NCI-H748 (cell line): ENCODE measurements at regions not wholly inside any gene's neighbourhood (a gene's known extent, or its start where the extent isn't known, plus 50 kb on each side); places are given as distances from the start of the nearest gene placed in this dataset.
"Not testable (repeated sequence)": the region's sequence is repeated elsewhere in the genome, so short reads cannot be mapped to it uniquely, and the experiment has no call there.

Experiments
- DNase-seq: peaks from one replicate; lab custom pipeline; 2025; ENCODE audit not compliant: unreplicated experiment; lab: John Stamatoyannopoulos, UW

DNA sequence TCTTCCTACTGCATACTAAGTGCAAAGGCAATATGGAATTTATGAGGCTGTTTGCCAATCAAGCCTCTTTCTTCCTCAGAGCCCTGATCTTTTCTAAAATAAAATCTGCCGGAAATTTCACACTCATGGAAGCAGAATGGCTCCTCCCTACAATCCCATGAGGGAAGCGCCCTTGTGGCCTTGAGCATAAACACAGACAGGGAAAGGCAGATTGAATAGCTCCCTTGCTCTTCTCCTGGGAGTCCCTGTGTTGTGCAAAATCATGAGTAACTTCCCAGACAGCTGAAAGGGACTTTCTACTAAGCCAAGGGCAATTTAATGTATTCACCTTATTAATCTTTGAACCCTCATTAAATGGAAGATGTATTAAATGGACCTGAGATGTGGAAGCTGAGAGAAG lies 226.1 kb upstream of the PIK3R1 start:
- DNase-seq, result no peak

GRCh38 chr5:67986761-67987160 lies 228.8 kb upstream of the PIK3R1 start:
- no peak for DNase-seq

- DNase-seq, result no peak
Measured at GRCh38 chr5:67985686-67986387, 229.7 kb upstream of the PIK3R1 start.

GRCh38 chr5:67984546-67984945 lies 231.0 kb upstream of the PIK3R1 start:
- DNase-seq, result no peak

DNA sequence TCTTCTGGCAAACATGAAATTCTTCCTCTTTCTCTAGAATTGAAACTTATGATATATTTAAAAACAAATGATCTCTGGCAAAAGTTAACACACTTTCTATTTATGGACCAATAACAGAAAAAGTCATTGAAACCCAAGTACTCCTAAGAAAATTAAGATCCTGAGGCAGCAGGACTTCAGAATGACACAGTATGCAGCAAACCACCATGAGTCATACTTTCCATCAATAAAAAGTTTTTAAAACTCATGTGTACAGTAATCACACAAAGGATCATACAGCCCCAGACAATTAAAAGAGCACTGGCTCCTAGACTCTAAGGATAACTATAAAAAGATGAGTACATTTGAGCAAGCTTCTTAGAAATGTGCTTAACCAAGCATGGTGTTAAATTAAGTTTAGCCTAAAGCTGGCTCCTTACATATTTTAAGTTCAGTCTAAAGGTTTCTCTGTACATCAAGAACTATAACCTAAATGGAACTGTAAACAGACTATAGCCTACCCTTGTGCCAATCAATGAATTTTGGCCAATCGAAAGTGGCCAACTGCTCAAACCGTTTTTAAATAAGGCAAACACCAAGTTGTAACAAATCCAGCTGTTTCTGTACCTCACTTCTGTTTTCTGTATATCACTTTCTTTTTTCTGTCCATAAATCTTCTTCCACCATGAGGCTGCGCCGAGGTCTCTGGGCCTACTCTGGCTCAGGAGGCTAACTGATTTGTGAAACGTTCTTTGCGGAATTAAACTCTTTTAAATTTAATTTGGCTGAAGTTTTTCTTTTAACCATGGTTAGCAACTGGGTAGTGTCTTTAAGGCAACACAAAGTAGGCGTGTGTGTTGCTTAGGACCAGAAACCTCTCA lies 232.1 kb upstream of the PIK3R1 start:
- no peak for DNase-seq

GRCh38 chr5:67982160-67982559 lies 233.4 kb upstream of the PIK3R1 start:
- not testable (repeated sequence) for DNase-seq

DNA sequence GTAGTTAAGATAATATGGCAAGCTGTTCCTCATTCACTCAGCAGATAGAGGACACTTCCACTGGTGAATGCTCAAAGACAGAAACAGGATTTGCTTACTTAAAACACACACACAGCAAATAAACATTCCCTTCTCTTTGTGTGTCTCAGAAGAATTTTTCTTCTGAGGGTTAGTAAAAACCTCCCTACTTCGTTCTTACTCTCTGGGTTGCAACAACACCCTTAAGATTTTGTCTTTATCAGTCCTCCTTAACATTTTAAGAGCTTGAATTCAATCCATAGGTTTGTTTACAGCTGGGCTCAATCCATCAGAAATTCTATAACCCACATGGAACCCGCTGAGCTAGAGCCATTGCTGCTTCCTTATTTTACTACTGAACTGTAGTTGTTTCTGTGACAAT lies 237.4 kb upstream of the PIK3R1 start:
- no peak for DNase-seq

DNA sequence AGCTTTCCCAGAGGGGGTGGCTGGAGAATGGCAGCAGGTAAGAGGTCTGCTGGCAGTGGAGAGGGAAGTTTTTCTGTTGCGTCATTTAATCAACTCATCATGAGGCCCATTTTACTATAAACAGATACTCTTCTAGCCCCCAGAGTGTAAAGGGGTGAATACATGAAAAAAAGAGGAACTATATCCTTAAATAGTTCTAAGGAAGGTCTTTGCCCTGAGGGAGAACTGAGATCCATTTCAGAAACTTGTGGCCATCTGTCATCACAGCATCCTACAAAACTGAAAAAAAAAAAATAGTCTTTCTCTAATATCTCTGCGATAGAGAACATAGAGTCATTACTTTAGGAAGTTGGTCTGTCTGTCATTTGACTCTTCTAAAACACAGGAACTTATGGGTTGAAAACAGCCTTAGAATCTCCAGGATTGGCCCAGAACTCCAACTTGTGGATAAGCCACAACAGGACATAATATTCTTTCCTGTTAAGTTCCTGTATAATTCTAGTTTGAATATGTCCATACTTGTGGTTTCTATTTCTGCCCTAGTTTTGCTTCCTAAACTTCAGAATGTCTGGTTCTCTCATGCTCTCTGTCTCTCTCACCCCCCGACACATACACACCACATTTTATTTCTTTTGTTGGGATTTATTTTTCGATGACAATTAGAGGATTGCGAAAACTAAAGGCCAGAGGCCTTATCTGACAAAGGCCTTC lies 238.5 kb upstream of the PIK3R1 start:
- no peak for DNase-seq

- DNase-seq, result no peak
Measured at GRCh38 chr5:67976181-67976580, 239.4 kb upstream of the PIK3R1 start.

DNA sequence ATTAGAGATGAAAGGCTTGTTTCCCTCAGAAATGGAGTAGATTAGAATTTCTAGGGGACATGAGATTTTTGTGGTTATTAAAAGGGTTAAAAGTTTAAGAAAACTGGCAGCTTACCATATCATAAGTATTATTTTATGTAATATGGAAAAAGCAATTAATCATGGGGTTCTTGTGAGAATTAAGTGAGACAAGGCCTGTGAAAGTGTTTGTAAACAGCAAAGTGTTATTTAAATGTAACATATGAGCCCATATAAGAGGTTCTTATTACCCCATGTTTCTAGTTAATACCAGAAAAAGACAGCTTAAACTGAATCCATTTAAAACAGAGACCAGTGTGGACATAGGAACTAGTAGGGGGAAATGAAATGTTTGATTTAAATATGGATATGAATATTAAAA lies 241.1 kb upstream of the PIK3R1 start:
- no peak for DNase-seq

GRCh38 chr5:67974054-67974453 lies 241.5 kb upstream of the PIK3R1 start:
- no peak for DNase-seq

DNA sequence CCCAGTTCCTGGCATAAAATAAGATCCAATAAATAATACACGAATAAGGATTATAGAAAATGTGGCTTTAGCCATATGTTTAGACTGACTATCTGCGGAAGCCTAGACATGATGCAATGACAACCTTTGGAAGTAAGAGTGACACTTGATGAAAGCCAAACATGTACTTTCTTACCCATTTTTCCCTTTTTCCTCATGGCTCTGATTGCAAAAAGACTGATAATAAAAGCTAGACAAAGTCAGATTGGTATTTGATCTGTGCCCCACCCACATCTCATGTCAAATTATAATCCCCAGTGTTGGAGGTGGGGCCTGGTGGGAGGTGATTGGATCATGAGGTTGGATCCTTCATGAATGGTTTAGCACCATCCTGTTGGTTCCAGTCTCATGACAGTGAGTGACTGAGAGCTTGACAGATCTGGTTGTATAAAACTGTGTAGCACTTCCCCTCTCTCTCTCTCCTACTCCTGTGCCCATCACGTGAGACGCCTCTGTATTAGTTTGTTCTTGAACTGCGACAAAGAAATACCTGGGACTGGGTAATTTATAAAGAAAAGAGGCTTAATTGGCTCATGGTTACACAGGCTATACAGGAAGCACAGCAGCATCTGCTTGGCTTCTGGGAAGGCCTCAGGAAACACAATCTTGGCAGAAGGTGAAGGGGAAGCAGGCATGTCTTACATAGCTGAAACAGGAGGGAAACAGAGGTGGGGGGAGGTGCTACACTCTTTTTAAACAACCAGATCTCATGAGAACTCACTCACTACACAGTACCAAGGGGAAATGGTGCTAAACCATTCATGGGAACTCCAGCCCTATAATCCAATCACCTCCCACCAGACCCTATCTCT lies 243.4 kb upstream of the PIK3R1 start:
- DNase-seq, result no peak

DNA sequence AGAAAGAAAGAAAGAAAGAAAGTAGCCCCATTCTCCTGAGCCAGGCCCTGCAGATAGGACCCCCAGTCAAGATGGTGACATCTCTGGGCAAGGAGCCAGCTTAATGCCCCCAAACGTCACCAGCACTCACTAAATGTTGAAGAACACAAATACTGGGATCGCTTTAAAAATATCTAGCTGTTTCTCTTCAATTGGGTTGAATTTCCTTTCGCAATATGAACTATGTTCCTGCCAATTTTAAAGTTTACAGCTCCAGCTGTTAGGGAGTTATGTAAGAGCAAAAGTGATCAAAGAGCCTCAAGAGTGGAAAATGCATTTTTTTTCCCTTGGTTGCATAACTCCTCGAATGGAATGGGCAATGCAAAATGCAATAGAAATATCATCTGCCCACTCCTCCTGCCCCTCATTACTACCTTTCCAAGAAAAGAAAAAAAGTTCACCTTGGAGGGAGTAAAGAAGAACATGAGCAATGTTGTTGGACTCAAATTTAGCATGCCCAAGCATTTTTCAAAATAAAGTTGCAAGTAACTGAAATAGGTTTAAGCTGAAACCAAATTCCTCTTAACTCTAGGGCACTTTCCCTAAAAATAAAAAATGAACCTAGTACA lies 244.2 kb upstream of the PIK3R1 start:
- no peak for DNase-seq

DNA sequence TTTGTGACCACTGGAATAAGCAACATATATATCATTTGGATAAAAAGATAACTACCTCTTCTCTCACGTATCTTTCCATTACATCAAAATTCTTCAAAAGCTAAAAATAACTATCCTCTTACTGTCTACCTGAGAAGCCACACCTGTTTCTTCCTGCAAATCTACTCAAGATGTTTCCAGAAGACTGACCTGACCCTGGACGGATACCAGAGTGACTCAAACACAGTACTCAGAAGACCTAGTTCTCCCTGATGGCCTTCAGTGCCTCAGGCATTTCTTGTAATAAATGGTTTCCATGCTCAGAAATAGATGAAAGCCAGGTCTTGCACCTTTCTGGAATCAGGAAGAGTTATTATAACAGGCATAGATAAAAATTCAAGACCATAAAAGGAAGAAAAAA lies 245.9 kb upstream of the PIK3R1 start:
- DNase-seq, result no peak

- no peak for DNase-seq
Measured at GRCh38 chr5:67969176-67969575, 246.4 kb upstream of the PIK3R1 start.

DNA sequence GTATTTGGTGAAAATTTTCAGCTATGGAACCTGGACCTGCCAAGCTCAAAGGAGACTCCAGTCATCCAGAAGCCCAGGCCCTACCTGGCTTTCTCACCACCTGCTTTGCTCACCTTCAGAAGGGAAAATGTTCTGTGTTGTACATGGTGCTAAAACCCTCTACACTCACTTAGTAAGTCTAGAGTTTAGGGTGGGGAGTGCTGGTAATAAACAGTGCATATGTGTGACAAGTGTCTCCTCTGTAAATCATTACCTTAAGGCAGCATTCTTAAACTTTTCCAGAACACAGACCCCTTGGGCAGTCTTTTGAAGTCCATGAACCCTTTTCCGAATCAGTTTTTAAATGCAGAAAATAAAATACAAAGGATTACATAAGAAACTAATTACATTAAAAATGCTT lies 248.8 kb upstream of the PIK3R1 start:
- DNase-seq, result no peak

- no peak for DNase-seq
Measured at GRCh38 chr5:67964619-67965018, 250.9 kb upstream of the PIK3R1 start.

DNA sequence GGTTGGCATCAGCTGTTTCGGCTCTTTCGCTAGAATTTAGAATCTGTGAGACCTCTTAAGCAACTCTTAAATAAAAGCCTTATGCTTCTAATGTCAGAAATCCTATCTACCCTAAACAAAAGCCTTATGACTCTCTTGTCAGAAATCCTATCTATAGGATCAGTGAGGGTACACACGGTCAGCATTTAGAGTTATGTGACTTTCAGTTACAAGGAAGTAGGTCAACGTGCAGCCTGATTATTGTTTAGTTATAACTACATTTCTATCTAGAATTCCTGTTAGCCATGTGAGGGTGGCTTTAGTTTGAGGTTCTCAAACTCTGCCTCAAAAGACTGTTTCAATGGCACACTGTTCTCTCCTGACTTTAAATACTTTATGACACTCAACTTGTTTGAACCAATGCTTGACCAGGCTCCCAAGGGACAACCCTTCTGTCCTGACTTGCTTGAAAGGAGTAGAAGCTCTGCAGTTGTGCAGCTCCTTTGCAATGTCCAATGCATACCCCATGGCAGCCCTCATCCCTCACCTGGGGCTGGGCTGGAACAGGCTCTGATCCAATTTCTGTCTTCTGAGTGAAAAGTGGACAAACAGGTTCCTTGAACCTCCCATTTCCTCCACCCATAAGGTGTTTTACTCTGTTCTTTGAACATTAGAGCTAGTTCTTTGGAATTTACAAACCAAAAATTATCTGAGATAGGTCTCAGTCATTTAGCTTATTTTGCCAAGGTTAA lies 251.6 kb upstream of the PIK3R1 start:
- DNase-seq, result peak; percentile 25

- DNase-seq, result no peak
Measured at GRCh38 chr5:67960939-67961338, 254.6 kb upstream of the PIK3R1 start.

DNA sequence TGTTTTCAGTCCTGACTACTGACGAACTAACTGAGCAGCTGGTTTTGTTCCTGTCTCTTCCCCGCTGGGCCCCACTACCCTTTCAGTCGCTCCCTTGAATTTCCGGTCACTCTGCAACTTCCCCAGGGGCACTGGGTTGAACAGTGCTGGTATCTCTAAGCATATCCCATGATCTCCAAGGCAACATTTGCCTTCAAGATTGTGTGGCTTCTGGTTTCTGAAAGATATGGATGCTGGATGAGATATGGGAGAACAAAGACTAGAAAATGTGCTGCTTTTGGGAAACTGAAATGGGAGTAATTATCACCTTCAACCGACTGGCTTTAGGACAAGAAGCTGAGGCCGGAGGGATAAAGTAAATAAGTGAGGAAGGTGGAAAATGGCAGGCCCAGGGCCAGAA lies 258.2 kb upstream of the PIK3R1 start:
- DNase-seq, result no peak
